B cell (primary cell): ENCODE measurements at regions not wholly inside any gene's neighbourhood (a gene's known extent, or its start where the extent isn't known, plus 50 kb on each side); places are given as distances from the start of the nearest gene placed in this dataset.

Experiments
- EZH2 ChIP-seq: IDR thresholded peaks from 2 replicates; pipeline ENCODE4 v1.6.1; 2012; ENCODE audit warnings: borderline replicate concordance, low read depth, mild to moderate bottlenecking, moderate library complexity, low read length; ENCODE audit not compliant: insufficient read depth, poor library complexity, severe bottlenecking
- TF ChIP-seq, protein P1 (sequence below): fragments of 200-600 bp; IDR thresholded peaks from one replicate; pipeline ENCODE4 v1.8.0; 2022; ENCODE audit warnings: antibody characterized with exemption, mild to moderate bottlenecking

DNA sequence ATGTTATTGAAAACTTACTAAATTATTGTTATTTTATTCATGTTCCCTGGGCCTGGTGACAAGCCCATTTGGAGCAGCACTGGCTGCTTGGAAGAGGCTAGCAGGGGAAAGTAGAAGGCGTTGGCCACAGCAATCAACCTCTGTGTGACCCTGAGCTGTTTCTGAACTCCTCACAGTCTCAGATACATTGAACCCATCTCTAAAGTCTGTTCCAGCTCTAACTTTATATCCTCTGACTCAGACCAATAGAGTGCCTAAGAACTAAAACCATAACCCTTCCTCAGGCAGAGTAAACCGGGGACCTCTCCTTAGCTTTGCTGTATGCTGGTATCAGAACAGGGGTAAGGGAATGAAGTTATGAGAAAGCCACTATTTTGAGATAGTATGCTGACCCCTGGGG is 96.4 kb upstream of the NOL4 start:
- TF ChIP-seq, protein P1, sequence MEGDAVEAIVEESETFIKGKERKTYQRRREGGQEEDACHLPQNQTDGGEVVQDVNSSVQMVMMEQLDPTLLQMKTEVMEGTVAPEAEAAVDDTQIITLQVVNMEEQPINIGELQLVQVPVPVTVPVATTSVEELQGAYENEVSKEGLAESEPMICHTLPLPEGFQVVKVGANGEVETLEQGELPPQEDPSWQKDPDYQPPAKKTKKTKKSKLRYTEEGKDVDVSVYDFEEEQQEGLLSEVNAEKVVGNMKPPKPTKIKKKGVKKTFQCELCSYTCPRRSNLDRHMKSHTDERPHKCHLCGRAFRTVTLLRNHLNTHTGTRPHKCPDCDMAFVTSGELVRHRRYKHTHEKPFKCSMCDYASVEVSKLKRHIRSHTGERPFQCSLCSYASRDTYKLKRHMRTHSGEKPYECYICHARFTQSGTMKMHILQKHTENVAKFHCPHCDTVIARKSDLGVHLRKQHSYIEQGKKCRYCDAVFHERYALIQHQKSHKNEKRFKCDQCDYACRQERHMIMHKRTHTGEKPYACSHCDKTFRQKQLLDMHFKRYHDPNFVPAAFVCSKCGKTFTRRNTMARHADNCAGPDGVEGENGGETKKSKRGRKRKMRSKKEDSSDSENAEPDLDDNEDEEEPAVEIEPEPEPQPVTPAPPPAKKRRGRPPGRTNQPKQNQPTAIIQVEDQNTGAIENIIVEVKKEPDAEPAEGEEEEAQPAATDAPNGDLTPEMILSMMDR = no peak
- TF ChIP-seq EZH2 = no peak
